H9 (cell line): ENCODE measurements at regions not wholly inside any gene's neighbourhood (a gene's known extent, or its start where the extent isn't known, plus 50 kb on each side); places are given as distances from the start of the nearest gene placed in this dataset.
A peak's percentile ranks its signal among the peaks of the same experiment; 100 is the strongest.
"Not testable (repeated sequence)": the region's sequence is repeated elsewhere in the genome, so short reads cannot be mapped to it uniquely, and the experiment has no call there.

Source experiments
- DNase-seq: peaks from one replicate; pipeline ENCODE4 v3.0.0-alpha.2; 2017
- H2AFZ ChIP-seq: one replicate; pipeline ENCODE4 v1.6.1; 2013; ENCODE audit warnings: mild to moderate bottlenecking, low read length, control low read depth, moderate library complexity
- H2AK5ac ChIP-seq: 2 replicates; pipeline ENCODE4 v1.6.1; 2013; ENCODE audit warnings: low read length, control low read depth, mixed read lengths; ENCODE audit not compliant: insufficient read length
- H2BK120ac ChIP-seq: one replicate; pipeline ENCODE4 v1.6.1; 2013; ENCODE audit warnings: low read depth, mild to moderate bottlenecking, low read length, control low read depth, inconsistent platforms; ENCODE audit not compliant: poor library complexity, severe bottlenecking
- H2BK12ac ChIP-seq: 2 replicates; pipeline ENCODE4 v1.6.1; 2013; ENCODE audit warnings: low read length, control low read depth, mixed read lengths, low read depth; ENCODE audit not compliant: insufficient read length
- H2BK15ac ChIP-seq: 2 replicates; pipeline ENCODE4 v1.6.1; 2013; ENCODE audit warnings: low read depth, low read length, control low read depth
- H2BK20ac ChIP-seq: one replicate; pipeline ENCODE4 v1.6.1; 2013; ENCODE audit warnings: low read depth, mild to moderate bottlenecking, low read length, control low read depth, inconsistent platforms; ENCODE audit not compliant: poor library complexity, severe bottlenecking
- H2BK5ac ChIP-seq: 2 replicates; pipeline ENCODE4 v1.6.1; 2013; ENCODE audit warnings: low read length, control low read depth, mixed read lengths; ENCODE audit not compliant: insufficient read length
- H3K14ac ChIP-seq: 2 replicates; pipeline ENCODE4 v1.6.1; 2013; ENCODE audit warnings: low read length, control low read depth; ENCODE audit not compliant: insufficient read depth
- H3K18ac ChIP-seq: 2 replicates; pipeline ENCODE4 v1.6.1; 2013; ENCODE audit warnings: low read depth, mild to moderate bottlenecking, mixed read lengths, low read length, control low read depth; ENCODE audit not compliant: insufficient read length
- H3K23ac ChIP-seq: 2 replicates; pipeline ENCODE4 v1.6.1; 2013; ENCODE audit warnings: low read length, control low read depth, mixed read lengths, low read depth; ENCODE audit not compliant: insufficient read length
- H3K23me2 ChIP-seq: 2 replicates; pipeline ENCODE4 v1.6.1; 2013; ENCODE audit warnings: low read depth, mild to moderate bottlenecking, mixed read lengths, low read length, control low read depth; ENCODE audit not compliant: insufficient read length, poor library complexity, severe bottlenecking
- H3K27ac ChIP-seq: 2 replicates; pipeline ENCODE4 v1.5.1; 2013; ENCODE audit warnings: low read length, control low read depth, mixed read lengths, low read depth; ENCODE audit not compliant: insufficient read length
- H3K27me3 ChIP-seq: 2 replicates; pipeline ENCODE4 v1.6.1; 2013; ENCODE audit warnings: low read length, control low read depth, inconsistent platforms; ENCODE audit not compliant: insufficient read depth
- H3K4ac ChIP-seq: 2 replicates; pipeline ENCODE4 v1.6.1; 2013; ENCODE audit warnings: low read depth, mild to moderate bottlenecking, control low read depth, inconsistent platforms, low read length, moderate library complexity
- H3K4me1 ChIP-seq: 2 replicates; pipeline ENCODE4 v1.6.1; 2013; ENCODE audit warnings: low read length, control low read depth, inconsistent platforms; ENCODE audit not compliant: insufficient read depth
- H3K4me2 ChIP-seq: 2 replicates; pipeline ENCODE4 v1.6.1; 2013; ENCODE audit warnings: low read length, control low read depth, mixed read lengths; ENCODE audit not compliant: insufficient read length, insufficient read depth
- H3K56ac ChIP-seq: 2 replicates; pipeline ENCODE4 v1.6.1; 2013; ENCODE audit warnings: low read depth, mild to moderate bottlenecking, mixed read lengths, low read length, control low read depth; ENCODE audit not compliant: insufficient read length
- H3K79me1 ChIP-seq: 2 replicates; pipeline ENCODE4 v1.6.1; 2013; ENCODE audit warnings: low read depth, mild to moderate bottlenecking, moderate library complexity, low read length, control low read depth, inconsistent platforms; ENCODE audit not compliant: insufficient read depth, poor library complexity, severe bottlenecking
- H3K79me2 ChIP-seq: 2 replicates; pipeline ENCODE4 v1.6.1; 2013; ENCODE audit warnings: low read length, control low read depth, inconsistent platforms; ENCODE audit not compliant: insufficient read depth
- H3K9ac ChIP-seq: 2 replicates; pipeline ENCODE4 v1.6.1; 2013; ENCODE audit warnings: low read length, control low read depth, mixed read lengths; ENCODE audit not compliant: insufficient read length; ENCODE audit errors: extremely low read depth
- H3K9me3 ChIP-seq: one replicate; pipeline ENCODE4 v1.6.1; 2013; ENCODE audit warnings: low read depth, low read length, inconsistent platforms; ENCODE audit not compliant: control insufficient read depth
- H3T11ph ChIP-seq: one replicate; pipeline ENCODE4 v1.6.1; 2013; ENCODE audit warnings: mild to moderate bottlenecking, low read length, control low read depth, inconsistent platforms
- H4K20me1 ChIP-seq: one replicate; pipeline ENCODE4 v1.6.1; 2013; ENCODE audit not compliant: control insufficient read depth, insufficient read length, insufficient read depth
- H4K5ac ChIP-seq: 2 replicates; pipeline ENCODE4 v1.6.1; 2013; ENCODE audit warnings: low read depth, mild to moderate bottlenecking, mixed read lengths, low read length, control low read depth; ENCODE audit not compliant: insufficient read length
- H4K8ac ChIP-seq: replicated peaks from 2 replicates; pipeline ENCODE4 v1.6.1; 2013; ENCODE audit warnings: low read length, control low read depth, mixed read lengths, low read depth; ENCODE audit not compliant: insufficient read length
- H4K91ac ChIP-seq: 2 replicates; pipeline ENCODE4 v1.6.1; 2013; ENCODE audit warnings: low read depth, mild to moderate bottlenecking, moderate library complexity, mixed read lengths, low read length, control low read depth; ENCODE audit not compliant: insufficient read length
- H3K27ac Mint-ChIP-seq, 3 experiments: 2 replicates in 2 of 3; 3 replicates in 1 of 3; pipeline ENCODE4 v1.8.0; 2020 to 2021; ENCODE audit warnings: mixed read lengths in 3 of 3, mild to moderate bottlenecking in 1 of 3, moderate library complexity in 1 of 3
- H3K27me3 Mint-ChIP-seq: 2 replicates; pipeline ENCODE4 v1.8.0; 2021; ENCODE audit warnings: low read depth, mild to moderate bottlenecking, moderate library complexity, mixed read lengths
- H3K36me3 Mint-ChIP-seq, 3 experiments: 2 replicates in 2 of 3; 3 replicates in 1 of 3; pipeline ENCODE4 v1.8.0; 2020 to 2021; ENCODE audit warnings: low read depth in 3 of 3, mixed read lengths in 3 of 3; ENCODE audit not compliant: insufficient read depth in 1 of 3
- H3K4me1 Mint-ChIP-seq, 2 experiments: 2 replicates each; pipeline ENCODE4 v1.8.0; 2020; ENCODE audit warnings: mixed read lengths in 2 of 2
- H3K4me3 Mint-ChIP-seq, 2 experiments: 2 replicates in 1 of 2; 3 replicates in 1 of 2; pipeline ENCODE4 v1.8.0; 2020 to 2021; ENCODE audit warnings: mild to moderate bottlenecking in 2 of 2, mixed read lengths in 2 of 2, moderate library complexity in 1 of 2
- H3K9me3 Mint-ChIP-seq, 2 experiments: 2 replicates in 1 of 2; 3 replicates in 1 of 2; pipeline ENCODE4 v1.8.0; 2020; ENCODE audit warnings: mild to moderate bottlenecking in 2 of 2, mixed read lengths in 2 of 2, moderate library complexity in 1 of 2
- WGBS: extraction: QIAGEN DNeasy Blood & Tissue Kit; methylation state at CpG from one replicate; pipeline ENCODE4 v1.1.7; 2013; ENCODE audit warnings: missing lambda C conversion rate, low lambda C conversion rate, mixed read lengths; ENCODE audit not compliant: insufficient read length; ENCODE audit errors: extremely low coverage; 5-methylcytosine and 5-hydroxymethylcytosine counted together

- H3K56ac ChIP-seq, H4K20me1 ChIP-seq, H3K79me2 ChIP-seq, H2BK5ac ChIP-seq, H3K27me3 Mint-ChIP-seq, H3K79me1 ChIP-seq, H2AFZ ChIP-seq, H3K27ac Mint-ChIP-seq, H3K27ac ChIP-seq, H2BK120ac ChIP-seq, H3K14ac ChIP-seq, H3K18ac ChIP-seq, H2BK20ac ChIP-seq, H4K8ac ChIP-seq, H3K4me2 ChIP-seq, H2BK15ac ChIP-seq, H3K4ac ChIP-seq, H2BK12ac ChIP-seq, H3K4me3 Mint-ChIP-seq, H4K5ac ChIP-seq, H3K36me3 Mint-ChIP-seq, H3K23ac ChIP-seq, H3K9me3 ChIP-seq, H3K9me3 Mint-ChIP-seq, H3K9ac ChIP-seq, H3K4me1 ChIP-seq, H3K23me2 ChIP-seq, DNase-seq, H3T11ph ChIP-seq, H2AK5ac ChIP-seq, H3K27me3 ChIP-seq, H4K91ac ChIP-seq: not testable (repeated sequence)
- WGBS = no CpG with 5 or more reads among the region's 1 CpG
- H3K4me1 Mint-ChIP-seq = peaks cover 12 to 16% of the 10 kb centered on the region in 2 experiments
These were observed 51.0 kb upstream of the ROPN1B start for GRCh38 chr3:125918024-125918423.

- DNase-seq, H3K4me1 ChIP-seq, H4K91ac ChIP-seq, H3K23me2 ChIP-seq, H3K14ac ChIP-seq, H3K4me3 Mint-ChIP-seq, H3K9me3 ChIP-seq, H3K4ac ChIP-seq, H2BK12ac ChIP-seq, H3K23ac ChIP-seq, H3K27ac ChIP-seq, H4K8ac ChIP-seq, H3K9ac ChIP-seq, H2BK5ac ChIP-seq, H3K56ac ChIP-seq, H3T11ph ChIP-seq, H2BK120ac ChIP-seq, H4K5ac ChIP-seq, H2AK5ac ChIP-seq, H3K36me3 Mint-ChIP-seq, H3K9me3 Mint-ChIP-seq, H3K79me1 ChIP-seq, H2BK15ac ChIP-seq, H4K20me1 ChIP-seq, H2AFZ ChIP-seq, H2BK20ac ChIP-seq, H3K79me2 ChIP-seq, H3K18ac ChIP-seq, H3K27me3 ChIP-seq, H3K27me3 Mint-ChIP-seq, H3K4me2 ChIP-seq: not testable (repeated sequence)
- Mint-ChIP-seq H3K4me1 (peaks cover 12 to 16% of the 10 kb centered on the region in 2 experiments), H3K27ac (0 out of 7 replicates have a peak overlapping the region, but pooled peaks of 1 of the 3 experiments have one; percentile 14)
- no CpG with 5 or more reads among the region's 5 CpGs for WGBS
These were observed 50.5 kb upstream of the ROPN1B start for GRCh38 chr3:125918451-125918850.
